ENCODE measurements at regions not wholly inside any gene's neighbourhood (a gene's known extent, or its start where the extent isn't known, plus 50 kb on each side); places are given as distances from the start of the nearest gene placed in this dataset.

GRCh38 chr10:33012306-33012705, 54.3 kb upstream of the ITGB1 start:
- no peak for TF ChIP-seq CTCF (IDR thresholded peaks at IDR 0.05)
- no peak for TF ChIP-seq POLR2AphosphoS5 (IDR thresholded peaks at IDR 0.05; ENCODE audit: low read depth, low read length)
- TF ChIP-seq SIN3A (IDR thresholded peaks at IDR 0.05; ENCODE audit: borderline replicate concordance, insufficient read depth, low read depth, low read length), result no peak
- no peak for TF ChIP-seq REST (IDR thresholded peaks at IDR 0.05; ENCODE audit: insufficient read depth in 1 of 2, low read depth in 2 of 2, low read length in 1 of 2)
